Ishikawa (cell line): ENCODE measurements at regions not wholly inside any gene's neighbourhood (a gene's known extent, or its start where the extent isn't known, plus 50 kb on each side); places are given as distances from the start of the nearest gene placed in this dataset.

Experiments used
- CEBPB ChIP-seq: IDR thresholded peaks from 2 replicates; pipeline ENCODE4 v1.6.1; 2012
- EGR1 ChIP-seq: IDR thresholded peaks from 2 replicates; pipeline ENCODE4 v1.6.1; 2012
- EP300 ChIP-seq: IDR thresholded peaks from 2 replicates; pipeline ENCODE4 v1.6.1; 2012; ENCODE audit warnings: borderline replicate concordance
- FOXM1 ChIP-seq: IDR thresholded peaks from 2 replicates; pipeline ENCODE4 v1.6.1; 2012; ENCODE audit warnings: low read depth, borderline replicate concordance
- MAX ChIP-seq: IDR thresholded peaks from 2 replicates; pipeline ENCODE4 v1.6.1; 2012
- NFIC ChIP-seq: IDR thresholded peaks from 2 replicates; pipeline ENCODE4 v1.6.1; 2012
- RAD21 ChIP-seq: IDR thresholded peaks from 2 replicates; pipeline ENCODE4 v1.6.1; 2012; ENCODE audit warnings: low read depth
- TAF1 ChIP-seq: IDR thresholded peaks from 2 replicates; pipeline ENCODE4 v1.6.1; 2012; ENCODE audit warnings: low read depth, mild to moderate bottlenecking
- TCF12 ChIP-seq: IDR thresholded peaks from 2 replicates; pipeline ENCODE4 v1.6.1; 2012; ENCODE audit warnings: low read depth
- TEAD4 ChIP-seq: IDR thresholded peaks from 2 replicates; pipeline ENCODE4 v1.6.1; 2012
- USF1 ChIP-seq: IDR thresholded peaks from 2 replicates; pipeline ENCODE4 v1.6.1; 2012
- YY1 ChIP-seq: IDR thresholded peaks from 2 replicates; pipeline ENCODE4 v1.6.1; 2012; ENCODE audit warnings: low read depth
- ZBTB7A ChIP-seq: IDR thresholded peaks from 2 replicates; pipeline ENCODE4 v1.6.1; 2012; ENCODE audit warnings: low read depth
- TF ChIP-seq, protein P1 (sequence below): IDR thresholded peaks from 2 replicates; pipeline ENCODE4 v1.6.1; 2012; ENCODE audit warnings: low read depth, mild to moderate bottlenecking

GRCh38 chr18:26723981-26724380 is 141.5 kb downstream of the AQP4 start:
- no peak for TF ChIP-seq TEAD4
- TF ChIP-seq RAD21 = no peak
- no peak for TF ChIP-seq EP300
- TF ChIP-seq USF1 = no peak
- TF ChIP-seq TCF12 = no peak
- no peak for TF ChIP-seq YY1
- no peak for TF ChIP-seq TAF1
- TF ChIP-seq ZBTB7A = no peak
- TF ChIP-seq, protein P1, sequence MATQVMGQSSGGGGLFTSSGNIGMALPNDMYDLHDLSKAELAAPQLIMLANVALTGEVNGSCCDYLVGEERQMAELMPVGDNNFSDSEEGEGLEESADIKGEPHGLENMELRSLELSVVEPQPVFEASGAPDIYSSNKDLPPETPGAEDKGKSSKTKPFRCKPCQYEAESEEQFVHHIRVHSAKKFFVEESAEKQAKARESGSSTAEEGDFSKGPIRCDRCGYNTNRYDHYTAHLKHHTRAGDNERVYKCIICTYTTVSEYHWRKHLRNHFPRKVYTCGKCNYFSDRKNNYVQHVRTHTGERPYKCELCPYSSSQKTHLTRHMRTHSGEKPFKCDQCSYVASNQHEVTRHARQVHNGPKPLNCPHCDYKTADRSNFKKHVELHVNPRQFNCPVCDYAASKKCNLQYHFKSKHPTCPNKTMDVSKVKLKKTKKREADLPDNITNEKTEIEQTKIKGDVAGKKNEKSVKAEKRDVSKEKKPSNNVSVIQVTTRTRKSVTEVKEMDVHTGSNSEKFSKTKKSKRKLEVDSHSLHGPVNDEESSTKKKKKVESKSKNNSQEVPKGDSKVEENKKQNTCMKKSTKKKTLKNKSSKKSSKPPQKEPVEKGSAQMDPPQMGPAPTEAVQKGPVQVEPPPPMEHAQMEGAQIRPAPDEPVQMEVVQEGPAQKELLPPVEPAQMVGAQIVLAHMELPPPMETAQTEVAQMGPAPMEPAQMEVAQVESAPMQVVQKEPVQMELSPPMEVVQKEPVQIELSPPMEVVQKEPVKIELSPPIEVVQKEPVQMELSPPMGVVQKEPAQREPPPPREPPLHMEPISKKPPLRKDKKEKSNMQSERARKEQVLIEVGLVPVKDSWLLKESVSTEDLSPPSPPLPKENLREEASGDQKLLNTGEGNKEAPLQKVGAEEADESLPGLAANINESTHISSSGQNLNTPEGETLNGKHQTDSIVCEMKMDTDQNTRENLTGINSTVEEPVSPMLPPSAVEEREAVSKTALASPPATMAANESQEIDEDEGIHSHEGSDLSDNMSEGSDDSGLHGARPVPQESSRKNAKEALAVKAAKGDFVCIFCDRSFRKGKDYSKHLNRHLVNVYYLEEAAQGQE = no peak
- no peak for TF ChIP-seq MAX
- TF ChIP-seq EGR1 = no peak
- TF ChIP-seq NFIC = no peak
- no peak for TF ChIP-seq FOXM1
- TF ChIP-seq CEBPB = no peak
